ENCODE measurements at regions not wholly inside any gene's neighbourhood (a gene's known extent, or its start where the extent isn't known, plus 50 kb on each side); places are given as distances from the start of the nearest gene placed in this dataset.
"Not testable (repeated sequence)": the region's sequence is repeated elsewhere in the genome, so short reads cannot be mapped to it uniquely, and the experiment has no call there.

- DNase-seq (ENCODE audit: low read depth in 2 of 3, low spot score in 2 of 3), result no peak
Measured at GRCh38 chr4:71081192-71081591, 87.7 kb downstream of the DCK start.

GRCh38 chr4:71093745-71094144 lies 100.3 kb downstream of the DCK start:
- DNase-seq (ENCODE audit: low read depth in 2 of 3, low spot score in 2 of 3), result no peak

GRCh38 chr4:71094201-71094600 lies 100.8 kb downstream of the DCK start:
- DNase-seq (ENCODE audit: low read depth in 2 of 3, low spot score in 2 of 3), result no peak

GRCh38 chr4:71095141-71095540 lies 101.7 kb downstream of the DCK start:
- no peak for DNase-seq (ENCODE audit: low read depth in 2 of 3, low spot score in 2 of 3)

- peak in 1 of 3 donors; percentile 7 for DNase-seq (ENCODE audit: low read depth in 2 of 3, low spot score in 2 of 3)
Measured at GRCh38 chr4:71095545-71095944, 102.1 kb downstream of the DCK start.

- no peak for DNase-seq (ENCODE audit: low read depth in 2 of 3, low spot score in 2 of 3)
Measured at GRCh38 chr4:71107726-71108125, 114.3 kb downstream of the DCK start.

- DNase-seq (ENCODE audit: low read depth in 2 of 3, low spot score in 2 of 3), result no peak
Measured at GRCh38 chr4:71110499-71110898, 117.0 kb downstream of the DCK start.

GRCh38 chr4:71111133-71111532 lies 117.7 kb downstream of the DCK start:
- not testable (repeated sequence) for DNase-seq (ENCODE audit: low read depth in 2 of 3, low spot score in 2 of 3)

GRCh38 chr4:71113294-71113693 lies 119.8 kb downstream of the DCK start:
- DNase-seq (ENCODE audit: low read depth in 2 of 3, low spot score in 2 of 3), result no peak

GRCh38 chr4:71120831-71121524 lies 127.5 kb downstream of the DCK start:
- DNase-seq (ENCODE audit: low read depth in 2 of 3, low spot score in 2 of 3), result no peak

GRCh38 chr4:71123951-71124350 lies 130.5 kb downstream of the DCK start:
- DNase-seq (ENCODE audit: low read depth in 2 of 3, low spot score in 2 of 3), result no peak

- DNase-seq (ENCODE audit: low read depth in 2 of 3, low spot score in 2 of 3), result no peak
Measured at GRCh38 chr4:71125137-71125536, 131.7 kb downstream of the DCK start.

- no peak for DNase-seq (ENCODE audit: low read depth in 2 of 3, low spot score in 2 of 3)
Measured at GRCh38 chr4:71126719-71127118, 133.3 kb downstream of the DCK start.

GRCh38 chr4:71130827-71131603 lies 137.6 kb downstream of the DCK start:
- no peak for DNase-seq (ENCODE audit: low read depth in 2 of 3, low spot score in 2 of 3)

- no peak for DNase-seq (ENCODE audit: low read depth in 2 of 3, low spot score in 2 of 3)
Measured at GRCh38 chr4:71132486-71132885, 139.0 kb downstream of the DCK start.

- DNase-seq (ENCODE audit: low read depth in 2 of 3, low spot score in 2 of 3), result no peak
Measured at GRCh38 chr4:71133491-71133890, 140.0 kb downstream of the DCK start.

- no peak for DNase-seq (ENCODE audit: low read depth in 2 of 3, low spot score in 2 of 3)
Measured at GRCh38 chr4:71136071-71136470, 142.6 kb downstream of the DCK start.

GRCh38 chr4:71138007-71138615 lies 144.7 kb downstream of the DCK start:
- DNase-seq (ENCODE audit: low read depth in 2 of 3, low spot score in 2 of 3), result no peak

GRCh38 chr4:71140563-71140962 lies 147.1 kb downstream of the DCK start:
- no peak for DNase-seq (ENCODE audit: low read depth in 2 of 3, low spot score in 2 of 3)

- DNase-seq (ENCODE audit: low read depth in 2 of 3, low spot score in 2 of 3), result no peak
Measured at GRCh38 chr4:71141125-71141524, 147.7 kb downstream of the DCK start.

GRCh38 chr4:71147261-71147660 lies 153.8 kb downstream of the DCK start:
- no peak for DNase-seq (ENCODE audit: low read depth in 2 of 3, low spot score in 2 of 3)

GRCh38 chr4:71148545-71148944 lies 155.1 kb downstream of the DCK start:
- no peak for DNase-seq (ENCODE audit: low read depth in 2 of 3, low spot score in 2 of 3)

All from hematopoietic multipotent progenitor cell (in vitro differentiated cells).